PC-3 (cell line): ENCODE measurements at regions not wholly inside any gene's neighbourhood (a gene's known extent, or its start where the extent isn't known, plus 50 kb on each side); places are given as distances from the start of the nearest gene placed in this dataset.

Experiments used
- ATAC-seq: fragments of 200-7000 bp; cut with Tn5 transposase; 2 replicates; pipeline ENCODE4 v1.9.1; 2020; ENCODE audit warnings: mild to moderate bottlenecking, moderate library complexity
- BruUV-seq: library from RNA; stranded (reverse); fragments of 400-500 nt; replicated peaks from 2 replicates; lab custom pipeline; 2021; lab: Mats Ljungman, UMichigan
- CTCF ChIA-PET: fragments of 300-600 bp; sonication (Branson Sonifier 250); formaldehyde crosslinking; loops from one replicate; lab custom pipeline; 2022; ENCODE audit warnings: antibody characterized with exemption; lab: Charles Lee
- POLR2A ChIA-PET: fragments of 300-600 bp; sonication (Branson Sonifier 250); formaldehyde crosslinking; loops from one replicate; lab custom pipeline; 2022; ENCODE audit warnings: antibody characterized with exemption; ENCODE audit not compliant: unreplicated experiment; lab: Charles Lee
- DNase-seq: peaks from one replicate; pipeline ENCODE4 v3.0.0-alpha.2; 2015
- H2AFZ ChIP-seq: fragments of 300-600 bp; sonication (generic); 2 replicates; pipeline ENCODE4 v1.6.0; 2016; ENCODE audit warnings: antibody characterized with exemption, low read length
- H3F3A ChIP-seq: fragments of 300-600 bp; sonication (generic); one replicate; pipeline ENCODE4 v1.6.0; 2017; ENCODE audit warnings: antibody characterized with exemption, low read length, control low read depth, mild to moderate bottlenecking; ENCODE audit not compliant: unreplicated experiment
- H3K27ac ChIP-seq: fragments of 300-600 bp; sonication (generic); 2 replicates; pipeline ENCODE4 v1.5.1; 2016; ENCODE audit warnings: mild to moderate bottlenecking, low read length
- H3K27me3 ChIP-seq: fragments of 300-600 bp; sonication (generic); 2 replicates; pipeline ENCODE4 v1.6.1; 2016; ENCODE audit warnings: low read length, mixed read lengths
- H3K36me3 ChIP-seq: fragments of 300-600 bp; sonication (generic); 2 replicates; pipeline ENCODE4 v1.6.1; 2016; ENCODE audit warnings: low read depth, mixed run types, low read length, mixed read lengths
- H3K4me1 ChIP-seq: fragments of 300-600 bp; sonication (generic); 2 replicates; pipeline ENCODE4 v1.5.1; 2016; ENCODE audit warnings: low read length; ENCODE audit not compliant: insufficient read depth
- H3K4me2 ChIP-seq: fragments of 300-600 bp; sonication (generic); 2 replicates; pipeline ENCODE4 v1.6.0; 2016; ENCODE audit warnings: low read length
- H3K4me3 ChIP-seq: fragments of 300-600 bp; sonication (generic); 2 replicates; pipeline ENCODE4 v1.5.1; 2016; ENCODE audit warnings: mild to moderate bottlenecking, low read length, mixed read lengths
- H3K79me2 ChIP-seq: fragments of 300-600 bp; sonication (generic); 2 replicates; pipeline ENCODE4 v1.6.1; 2017; ENCODE audit warnings: low read length, mixed read lengths
- H3K9ac ChIP-seq: fragments of 300-600 bp; sonication (generic); 2 replicates; pipeline ENCODE4 v1.6.0; 2016; ENCODE audit warnings: mild to moderate bottlenecking, low read length
- H3K9me2 ChIP-seq: fragments of 300-600 bp; sonication (generic); replicated peaks from 2 replicates; pipeline ENCODE4 v1.6.1; 2016; ENCODE audit warnings: mixed run types, low read length, mixed read lengths
- H3K9me3 ChIP-seq: fragments of 300-600 bp; sonication (generic); 2 replicates; pipeline ENCODE4 v1.6.1; 2016; ENCODE audit warnings: low read length, mixed read lengths
- H4K20me1 ChIP-seq: fragments of 300-600 bp; sonication (generic); 2 replicates; pipeline ENCODE4 v1.6.1; 2016; ENCODE audit warnings: low read length, mixed read lengths
- EZH2 ChIP-seq: fragments of 300-600 bp; sonication (generic); IDR thresholded peaks from one replicate; pipeline ENCODE4 v1.6.1; 2017; ENCODE audit warnings: antibody characterized with exemption, mild to moderate bottlenecking, low read length; ENCODE audit not compliant: unreplicated experiment
- EZH2phosphoT487 ChIP-seq: fragments of 300-600 bp; sonication (generic); IDR thresholded peaks from 2 replicates; pipeline ENCODE4 v1.6.1; 2018; ENCODE audit warnings: mild to moderate bottlenecking, antibody characterized with exemption, low read length, borderline replicate concordance
- intact Hi-C: fragments of 100-400 bp; cut with micrococcal nuclease; formaldehyde crosslinking; loops from 2 replicates; pipeline ENCODE4 v1.9.0; 2023
- TF ChIP-seq, protein P1 (sequence below): fragments of 300-600 bp; sonication (generic); conservative IDR thresholded peaks from 2 replicates; pipeline ENCODE4 v1.5.1; 2017; ENCODE audit warnings: antibody characterized with exemption, low read depth, mild to moderate bottlenecking, low read length

DNA sequence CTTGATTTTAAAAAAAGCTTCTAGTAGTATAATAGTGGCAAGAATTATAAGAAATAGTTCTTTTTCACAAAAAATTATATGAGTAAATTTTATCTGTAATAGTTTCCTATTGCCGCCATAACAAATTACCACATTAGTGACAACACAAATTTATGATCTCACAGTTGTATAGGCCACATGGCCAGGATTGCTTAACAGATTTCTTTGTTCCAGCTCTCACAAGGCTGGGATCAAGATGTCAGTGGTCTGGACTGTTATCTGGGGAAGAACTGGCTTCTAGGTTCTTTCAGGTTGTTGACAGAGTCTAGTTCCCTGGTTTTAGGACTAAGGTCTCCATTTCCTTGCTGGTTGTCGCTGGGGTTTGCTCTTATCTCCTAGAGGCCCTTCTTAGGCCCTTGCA, 236.4 kb downstream of the USP25 start:
- H3K9me2 ChIP-seq, result no peaks in the 10 kb centered on the region
- CTCF ChIA-PET, result no interaction called here

GRCh38 chr21:15966651-15967050, 236.9 kb downstream of the USP25 start:
- H4K20me1 ChIP-seq, result no peaks in the 10 kb centered on the region
- DNase-seq (no peak), ATAC-seq (no peak)
- no peak for TF ChIP-seq EZH2
- no peak for TF ChIP-seq EZH2phosphoT487
- TF ChIP-seq, protein P1, sequence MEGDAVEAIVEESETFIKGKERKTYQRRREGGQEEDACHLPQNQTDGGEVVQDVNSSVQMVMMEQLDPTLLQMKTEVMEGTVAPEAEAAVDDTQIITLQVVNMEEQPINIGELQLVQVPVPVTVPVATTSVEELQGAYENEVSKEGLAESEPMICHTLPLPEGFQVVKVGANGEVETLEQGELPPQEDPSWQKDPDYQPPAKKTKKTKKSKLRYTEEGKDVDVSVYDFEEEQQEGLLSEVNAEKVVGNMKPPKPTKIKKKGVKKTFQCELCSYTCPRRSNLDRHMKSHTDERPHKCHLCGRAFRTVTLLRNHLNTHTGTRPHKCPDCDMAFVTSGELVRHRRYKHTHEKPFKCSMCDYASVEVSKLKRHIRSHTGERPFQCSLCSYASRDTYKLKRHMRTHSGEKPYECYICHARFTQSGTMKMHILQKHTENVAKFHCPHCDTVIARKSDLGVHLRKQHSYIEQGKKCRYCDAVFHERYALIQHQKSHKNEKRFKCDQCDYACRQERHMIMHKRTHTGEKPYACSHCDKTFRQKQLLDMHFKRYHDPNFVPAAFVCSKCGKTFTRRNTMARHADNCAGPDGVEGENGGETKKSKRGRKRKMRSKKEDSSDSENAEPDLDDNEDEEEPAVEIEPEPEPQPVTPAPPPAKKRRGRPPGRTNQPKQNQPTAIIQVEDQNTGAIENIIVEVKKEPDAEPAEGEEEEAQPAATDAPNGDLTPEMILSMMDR, result no peak
- H2AFZ ChIP-seq, result no peak overlapping the region
- ChIA-PET CTCF (no interaction called here), POLR2A (no interaction called here)
- H3K9ac ChIP-seq, result no peak overlapping the region
- intact Hi-C loops, result no loop called here
- no peaks in the 10 kb centered on the region for H3K4me1 ChIP-seq
- peaks cover 20% of the 10 kb centered on the region; the same call in 1 of the 2 replicates for H3K27me3 ChIP-seq
- no TSS peak for BruUV-seq
- no peaks in the 10 kb centered on the region for H3K79me2 ChIP-seq
- H3K36me3 ChIP-seq, result no peaks in the 10 kb centered on the region
- no peaks in the 10 kb centered on the region for H3K9me3 ChIP-seq
- no peak overlapping the region for H3K4me2 ChIP-seq
- no peak overlapping the region for H3K4me3 ChIP-seq
- no peaks in the 10 kb centered on the region for H3F3A ChIP-seq
- no peaks in the 10 kb centered on the region for H3K9me2 ChIP-seq
- no peak overlapping the region for H3K27ac ChIP-seq

More for the DNA sequence above, 236.4 kb downstream of the USP25 start:
- ATAC-seq, result no peak
- Histone ChIP-seq H3F3A (no peaks in the 10 kb centered on the region), H3K4me3 (no peak overlapping the region), H3K9ac (no peak overlapping the region), H3K9me3 (no peaks in the 10 kb centered on the region), H3K27me3 (peaks cover 16% of the 10 kb centered on the region; the same call in 1 of the 2 replicates), H3K27ac (no peak overlapping the region), H2AFZ (no peak overlapping the region), H3K36me3 (no peaks in the 10 kb centered on the region), H3K4me2 (no peak overlapping the region), H4K20me1 (no peaks in the 10 kb centered on the region), H3K4me1 (no peaks in the 10 kb centered on the region), H3K79me2 (no peaks in the 10 kb centered on the region)
- no TSS peak for BruUV-seq
- DNase-seq, result no peak
- TF ChIP-seq EZH2phosphoT487 (no peak), EZH2 (no peak)
- TF ChIP-seq, protein P1, result no peak
- intact Hi-C loops, result no loop called here
- POLR2A ChIA-PET, result no interaction called here

DNA sequence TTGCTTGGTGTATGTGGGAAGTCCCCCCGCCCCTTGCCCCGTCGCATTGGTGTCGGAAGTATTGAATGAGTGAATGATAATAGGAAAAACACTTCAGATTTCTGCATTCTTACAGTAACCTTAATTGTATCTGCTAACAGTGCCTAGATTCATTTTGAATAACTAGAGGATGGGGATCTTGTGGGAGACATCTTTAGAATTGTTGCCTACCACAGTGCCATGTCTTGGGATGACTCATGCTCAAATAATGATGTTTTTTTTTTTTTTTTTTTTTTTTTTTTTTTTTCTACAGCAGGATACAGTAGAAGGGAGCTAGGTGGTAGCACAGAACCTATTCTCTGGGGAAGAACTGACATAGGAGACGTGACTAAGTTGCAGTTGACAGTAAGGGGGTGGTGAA, 237.9 kb downstream of the USP25 start:
- H3K9ac ChIP-seq, result no peak overlapping the region
- no TSS peak for BruUV-seq
- H3K9me3 ChIP-seq, result no peaks in the 10 kb centered on the region
- ATAC-seq (no peak), DNase-seq (peak; percentile 40)
- H3K79me2 ChIP-seq, result no peaks in the 10 kb centered on the region
- TF ChIP-seq EZH2 (no peak), EZH2phosphoT487 (no peak)
- TF ChIP-seq, protein P1, result no peak
- H3K4me1 ChIP-seq, result no peaks in the 10 kb centered on the region
- H4K20me1 ChIP-seq, result no peaks in the 10 kb centered on the region
- no peak overlapping the region for H2AFZ ChIP-seq
- H3F3A ChIP-seq, result no peaks in the 10 kb centered on the region
- H3K36me3 ChIP-seq, result no peaks in the 10 kb centered on the region
- CTCF ChIA-PET, result no interaction called here
- H3K27me3 ChIP-seq, result peaks cover 22% of the 10 kb centered on the region; the same call in 1 of the 2 replicates
- intact Hi-C loops, result no loop called here
- POLR2A ChIA-PET, result interaction anchor here (0.6 kb wide), 1 partner anchor 174 kb away, joined by 13 read pairs; no protein-coding TSS in a partner anchor
- H3K9me2 ChIP-seq, result no peaks in the 10 kb centered on the region
- no peak overlapping the region for H3K4me3 ChIP-seq
- H3K4me2 ChIP-seq, result no peak overlapping the region
- H3K27ac ChIP-seq, result no peak overlapping the region
